HuH-7.5 (cell line): ENCODE measurements at regions not wholly inside any gene's neighbourhood (a gene's known extent, or its start where the extent isn't known, plus 50 kb on each side); places are given as distances from the start of the nearest gene placed in this dataset.
"Not testable (repeated sequence)": the region's sequence is repeated elsewhere in the genome, so short reads cannot be mapped to it uniquely, and the experiment has no call there.

Source experiments
- DNase-seq: peaks from one replicate; pipeline ENCODE4 v3.0.0; 2011; ENCODE audit warnings: low spot score

- no peak for DNase-seq
These were observed 177.9 kb upstream of the SOX2 start for GRCh38 chr3:181533811-181534210.

GRCh38 chr3:181530584-181530983 lies 181.1 kb upstream of the SOX2 start:
- DNase-seq = no peak

GRCh38 chr3:181521831-181522230 lies 189.9 kb upstream of the SOX2 start:
- no peak for DNase-seq

GRCh38 chr3:181518222-181518621 lies 193.5 kb upstream of the SOX2 start:
- DNase-seq = no peak

- no peak for DNase-seq
These were observed 198.9 kb upstream of the SOX2 start for GRCh38 chr3:181512787-181513186.

GRCh38 chr3:181510500-181510899 lies 201.2 kb upstream of the SOX2 start:
- DNase-seq = no peak

- DNase-seq = no peak
These were observed 214.4 kb upstream of the SOX2 start for GRCh38 chr3:181497358-181497757.

- DNase-seq = no peak
These were observed 218.3 kb upstream of the SOX2 start for GRCh38 chr3:181493423-181493822.

- no peak for DNase-seq
These were observed 223.2 kb upstream of the SOX2 start for GRCh38 chr3:181488536-181488935.

- DNase-seq = no peak
These were observed 224.3 kb upstream of the SOX2 start for GRCh38 chr3:181487236-181487978.

GRCh38 chr3:181486141-181486885 lies 225.4 kb upstream of the SOX2 start:
- DNase-seq = no peak

GRCh38 chr3:181484026-181484425 lies 227.7 kb upstream of the SOX2 start:
- DNase-seq = no peak

- not testable (repeated sequence) for DNase-seq
These were observed 236.6 kb upstream of the SOX2 start for GRCh38 chr3:181475146-181475545.

GRCh38 chr3:181470349-181470748 lies 241.4 kb upstream of the SOX2 start:
- DNase-seq = no peak

- no peak for DNase-seq
These were observed 247.6 kb upstream of the SOX2 start for GRCh38 chr3:181464033-181464694.

GRCh38 chr3:181461381-181461780 lies 250.3 kb upstream of the SOX2 start:
- DNase-seq = no peak

- no peak for DNase-seq
These were observed 252.2 kb upstream of the SOX2 start for GRCh38 chr3:181459516-181459915.

- DNase-seq = no peak
These were observed 252.9 kb upstream of the SOX2 start for GRCh38 chr3:181458857-181459256.

- no peak for DNase-seq
These were observed 254.0 kb upstream of the SOX2 start for GRCh38 chr3:181457756-181458155.

GRCh38 chr3:181457190-181457589 lies 254.5 kb upstream of the SOX2 start:
- no peak for DNase-seq

GRCh38 chr3:181455276-181455675 lies 256.4 kb upstream of the SOX2 start:
- DNase-seq = no peak

- no peak for DNase-seq
These were observed 257.2 kb upstream of the SOX2 start for GRCh38 chr3:181454451-181455027.

- no peak for DNase-seq
These were observed 265.0 kb upstream of the SOX2 start for GRCh38 chr3:181446741-181447140.
